Activated CD4-positive, alpha-beta T cell treated with anti-CD3 and anti-CD28 coated beads, Interleukin-2, amount 50 U/mL, for 4 hours (primary cell): ENCODE measurements at regions not wholly inside any gene's neighbourhood (a gene's known extent, or its start where the extent isn't known, plus 50 kb on each side); places are given as distances from the start of the nearest gene placed in this dataset.

Source experiments
- DNase-seq, 2 experiments: peaks; one replicate each; pipeline ENCODE4 v3.0.0-alpha.2; 2020

GRCh38 chr9:107064378-107064777 lies 201.4 kb downstream of the ZNF462 start:
- no peak for DNase-seq

GRCh38 chr9:107065549-107065948 lies 202.6 kb downstream of the ZNF462 start:
- no peak for DNase-seq

GRCh38 chr9:107067739-107068416 lies 204.9 kb downstream of the ZNF462 start:
- DNase-seq: no peak

- no peak for DNase-seq
Observed at GRCh38 chr9:107068581-107068980, 205.6 kb downstream of the ZNF462 start.

GRCh38 chr9:107070586-107070985 lies 207.6 kb downstream of the ZNF462 start:
- DNase-seq: no peak

GRCh38 chr9:107078061-107078460 lies 205.0 kb upstream of the RAD23B start:
- no peak for DNase-seq

GRCh38 chr9:107079589-107079988 lies 203.5 kb upstream of the RAD23B start:
- DNase-seq: no peak

- DNase-seq: no peak
Observed at GRCh38 chr9:107080130-107080529, 202.9 kb upstream of the RAD23B start.

GRCh38 chr9:107086460-107086859 lies 196.6 kb upstream of the RAD23B start:
- no peak for DNase-seq

- no peak for DNase-seq
Observed at GRCh38 chr9:107087222-107087621, 195.9 kb upstream of the RAD23B start.

- DNase-seq: no peak
Observed at GRCh38 chr9:107090218-107090617, 192.9 kb upstream of the RAD23B start.

- no peak for DNase-seq
Observed at GRCh38 chr9:107093365-107094060, 189.6 kb upstream of the RAD23B start.

GRCh38 chr9:107094370-107094769 lies 188.7 kb upstream of the RAD23B start:
- DNase-seq: no peak

- no peak for DNase-seq
Observed at GRCh38 chr9:107100591-107100990, 182.5 kb upstream of the RAD23B start.

- DNase-seq: no peak
Observed at GRCh38 chr9:107102011-107102410, 181.1 kb upstream of the RAD23B start.

- DNase-seq: no peak
Observed at GRCh38 chr9:107103621-107104020, 179.5 kb upstream of the RAD23B start.

- DNase-seq: no peak
Observed at GRCh38 chr9:107105784-107106183, 177.3 kb upstream of the RAD23B start.

GRCh38 chr9:107106416-107106815 lies 176.7 kb upstream of the RAD23B start:
- no peak for DNase-seq

- DNase-seq: no peak
Observed at GRCh38 chr9:107108342-107109130, 174.5 kb upstream of the RAD23B start.

GRCh38 chr9:107109324-107109723 lies 173.8 kb upstream of the RAD23B start:
- no peak for DNase-seq

- no peak for DNase-seq
Observed at GRCh38 chr9:107110153-107110552, 172.9 kb upstream of the RAD23B start.

- no peak for DNase-seq
Observed at GRCh38 chr9:107112707-107113243, 170.3 kb upstream of the RAD23B start.

GRCh38 chr9:107118863-107119624 lies 164.0 kb upstream of the RAD23B start:
- DNase-seq: no peak
